HCT116 (cell line): ENCODE measurements at regions not wholly inside any gene's neighbourhood (a gene's known extent, or its start where the extent isn't known, plus 50 kb on each side); places are given as distances from the start of the nearest gene placed in this dataset.

Experiments
- ATAC-seq: fragments of 200-7000 bp; cut with Tn5 transposase; 2 replicates; pipeline ENCODE4 v1.9.1; 2020; ENCODE audit warnings: mild to moderate bottlenecking, moderate library complexity
- BruUV-seq: library from RNA; stranded (reverse); fragments of 400-500 nt; replicated peaks from 2 replicates; lab custom pipeline; 2021; lab: Mats Ljungman, UMichigan
- CTCF ChIA-PET: fragments of 300-600 bp; sonication (Branson Sonifier 250); formaldehyde crosslinking; loops from one replicate; lab custom pipeline; 2021; ENCODE audit warnings: antibody characterized with exemption; lab: Charles Lee
- POLR2A ChIA-PET: fragments of 300-600, 350-600 bp; sonication (Branson Sonifier 250); formaldehyde crosslinking; loops from one replicate; lab custom pipeline; 2021; ENCODE audit warnings: antibody characterized with exemption; lab: Charles Lee
- RAD21 ChIA-PET, 2 experiments: fragments of 300-600 bp; sonication (Branson Sonifier 250); formaldehyde crosslinking; loops; one replicate each; lab custom pipeline; 2023; ENCODE audit warnings: low total read pairs in 2 of 2; ENCODE audit not compliant: uncharacterized antibody in 2 of 2, unreplicated experiment in 2 of 2, low non-redundant PET in 1 of 2; lab: Charles Lee
- DNase-seq: peaks from one replicate; pipeline ENCODE4 v3.0.0-alpha.2; 2010; ENCODE audit warnings: low read depth, low spot score
- H2AFZ ChIP-seq: fragments of 200-600 bp; shearing (Covaris generic), sonication (generic); 2 replicates; pipeline ENCODE4 v1.6.1; 2017; ENCODE audit warnings: low read depth, mixed run types, mixed read lengths, antibody characterized with exemption, low read length; ENCODE audit not compliant: poor library complexity, severe bottlenecking
- H3K27ac ChIP-seq: 2 replicates; pipeline ENCODE4 v1.5.1; 2012; ENCODE audit warnings: low read depth, low read length
- H3K27me3 ChIP-seq: fragments of 200-600 bp; sonication (generic); 2 replicates; pipeline ENCODE4 v1.6.1; 2016; ENCODE audit warnings: mixed run types, low read length, mixed read lengths; ENCODE audit not compliant: insufficient read depth
- H3K36me3 ChIP-seq, 2 experiments: fragments of 200-500 bp in 1 of 2; fragments of 200-600 bp in 1 of 2; sonication (Bioruptor generic) in 1 of 2; sonication (generic) in 1 of 2; 2 replicates each; pipeline versions ENCODE4 v1.5.1 to v1.6.1; 2014 to 2016; ENCODE audit warnings: low read length in 2 of 2, inconsistent platforms in 1 of 2, mixed read lengths in 1 of 2, mixed run types in 1 of 2; ENCODE audit not compliant: insufficient read depth in 2 of 2, control insufficient read depth in 1 of 2
- H3K4me1 ChIP-seq, 2 experiments: fragments of 200-600 bp in 1 of 2; sonication (generic) in 1 of 2; 2 replicates each; pipeline versions ENCODE4 v1.5.1 to v1.6.1; 2012 to 2017; ENCODE audit warnings: low read length in 2 of 2, inconsistent platforms in 1 of 2, mild to moderate bottlenecking in 1 of 2, mixed read lengths in 1 of 2, mixed run types in 1 of 2, moderate library complexity in 1 of 2; ENCODE audit not compliant: insufficient read depth in 2 of 2, control insufficient read depth in 1 of 2
- H3K4me2 ChIP-seq: fragments of 200-600 bp; sonication (generic); 2 replicates; pipeline ENCODE4 v1.6.1; 2017; ENCODE audit warnings: mixed run types, low read length, mixed read lengths
- H3K4me3 ChIP-seq, 2 experiments: fragments of 200-600 bp in 1 of 2; sonication (generic) in 1 of 2; replicated peaks in 1 of 2; 2 replicates each; pipeline ENCODE4 v1.5.1; 2011 to 2016; ENCODE audit warnings: low read length in 2 of 2, control low read depth in 1 of 2, low read depth in 1 of 2, mild to moderate bottlenecking in 1 of 2, mixed read lengths in 1 of 2, mixed run types in 1 of 2
- H3K79me2 ChIP-seq: fragments of 200-600 bp; sonication (generic); 2 replicates; pipeline ENCODE4 v1.6.1; 2017; ENCODE audit warnings: mild to moderate bottlenecking, mixed run types, low read length, moderate library complexity, mixed read lengths; ENCODE audit not compliant: insufficient read depth
- H3K9ac ChIP-seq: fragments of 200-600 bp; sonication (generic); 2 replicates; pipeline ENCODE4 v1.6.1; 2016; ENCODE audit warnings: low read length, mixed read lengths
- H3K9me2 ChIP-seq: fragments of 200-600 bp; sonication (generic), shearing (Covaris generic); 2 replicates; pipeline ENCODE4 v1.6.1; 2017; ENCODE audit warnings: mixed run types, mild to moderate bottlenecking, moderate library complexity; ENCODE audit not compliant: insufficient read depth
- H3K9me3 ChIP-seq, 2 experiments: fragments of 200-500 bp in 1 of 2; fragments of 200-600 bp in 1 of 2; sonication (Bioruptor generic) in 1 of 2; sonication (generic) in 1 of 2; 2 replicates each; pipeline ENCODE4 v1.6.1; 2014 to 2017; ENCODE audit warnings: low read length in 2 of 2, mixed read lengths in 2 of 2, inconsistent platforms in 1 of 2, low read depth in 1 of 2, mild to moderate bottlenecking in 1 of 2, mixed run types in 1 of 2, moderate library complexity in 1 of 2; ENCODE audit not compliant: control insufficient read depth in 1 of 2, insufficient read depth in 1 of 2
- H4K20me1 ChIP-seq: fragments of 200-600 bp; sonication (generic), shearing (Covaris generic); 2 replicates; pipeline ENCODE4 v1.6.1; 2017; ENCODE audit warnings: mixed run types, mild to moderate bottlenecking, moderate library complexity; ENCODE audit not compliant: insufficient read depth
- CBX3 ChIP-seq: IDR thresholded peaks from 2 replicates; pipeline ENCODE4 v1.6.1; 2012; ENCODE audit warnings: low read depth
- CEBPB ChIP-seq: IDR thresholded peaks from 2 replicates; pipeline ENCODE4 v1.6.1; 2012; ENCODE audit warnings: low read depth
- CTCF ChIP-seq, 3 experiments: fragments of 200-600 bp in 1 of 3; sonication (generic) in 1 of 3; IDR thresholded peaks in 2 of 3; conservative IDR thresholded peaks in 1 of 3; 2 replicates each; pipeline ENCODE4 v1.5.1; 2012 to 2017; ENCODE audit warnings: low read depth in 2 of 3, low read length in 2 of 3, antibody characterized with exemption in 1 of 3, borderline replicate concordance in 1 of 3, control low read depth in 1 of 3, mild to moderate bottlenecking in 1 of 3, mixed read lengths in 1 of 3, mixed run types in 1 of 3, moderate library complexity in 1 of 3; ENCODE audit not compliant: insufficient read depth in 1 of 3
- EGR1 ChIP-seq: IDR thresholded peaks from 2 replicates; pipeline ENCODE4 v1.6.1; 2012; ENCODE audit warnings: low read depth
- ELF1 ChIP-seq: IDR thresholded peaks from 2 replicates; pipeline ENCODE4 v1.6.1; 2012; ENCODE audit warnings: low read depth, borderline replicate concordance
- EZH2phosphoT487 ChIP-seq: fragments of 200-600 bp; IDR thresholded peaks from 2 replicates; pipeline ENCODE4 v1.6.1; 2018; ENCODE audit warnings: antibody characterized with exemption, borderline replicate concordance
- FOSL1 ChIP-seq: IDR thresholded peaks from 2 replicates; pipeline ENCODE4 v1.6.1; 2012; ENCODE audit warnings: low read depth
- JUND ChIP-seq: IDR thresholded peaks from 2 replicates; pipeline ENCODE4 v1.6.1; 2012
- MAX ChIP-seq: IDR thresholded peaks from 2 replicates; pipeline ENCODE4 v1.6.1; 2012
- POLR2A ChIP-seq: IDR thresholded peaks from 2 replicates; pipeline ENCODE4 v1.7.0; 2011; ENCODE audit warnings: borderline replicate concordance; ENCODE audit not compliant: insufficient read depth, insufficient read length; ENCODE audit errors: extremely low read depth
- POLR2AphosphoS5 ChIP-seq: IDR thresholded peaks from 2 replicates; pipeline ENCODE4 v1.6.1; 2011; ENCODE audit warnings: mild to moderate bottlenecking, low read depth, low read length, moderate library complexity
- RAD21 ChIP-seq: IDR thresholded peaks from 2 replicates; pipeline ENCODE4 v1.6.1; 2012; ENCODE audit warnings: low read depth, mild to moderate bottlenecking
- REST ChIP-seq: IDR thresholded peaks from 2 replicates; pipeline ENCODE4 v1.6.1; 2012; ENCODE audit warnings: low read depth
- SIN3A ChIP-seq: IDR thresholded peaks from 2 replicates; pipeline ENCODE4 v1.6.1; 2012; ENCODE audit warnings: low read depth
- SP1 ChIP-seq: IDR thresholded peaks from 2 replicates; pipeline ENCODE4 v1.6.1; 2012; ENCODE audit warnings: low read depth
- TCF7L2 ChIP-seq: IDR thresholded peaks from 2 replicates; pipeline ENCODE4 v1.7.0; 2011; ENCODE audit warnings: borderline replicate concordance, inconsistent platforms; ENCODE audit not compliant: insufficient read depth, insufficient read length; ENCODE audit errors: extremely low read depth
- YY1 ChIP-seq: IDR thresholded peaks from 2 replicates; pipeline ENCODE4 v1.6.1; 2011; ENCODE audit warnings: low read length, low read depth, moderate library complexity, mild to moderate bottlenecking; ENCODE audit not compliant: insufficient replicate concordance; ENCODE audit errors: extremely low read depth
- ZFX ChIP-seq: fragments of 450-650 bp; IDR thresholded peaks from 2 replicates; pipeline ENCODE4 v1.6.1; 2017
- ZNF274 ChIP-seq: fragments of 200-500 bp; sonication (Bioruptor generic); IDR thresholded peaks from 2 replicates; pipeline ENCODE4 v1.6.1; 2014; ENCODE audit warnings: mild to moderate bottlenecking, low read depth, low read length, inconsistent platforms
- intact Hi-C: fragments of 100-400 bp; cut with micrococcal nuclease; formaldehyde crosslinking; loops from 2 replicates; pipeline ENCODE4 v1.10.0; 2022
- TF ChIP-seq, protein P1 (sequence below): IDR thresholded peaks from 2 replicates; pipeline ENCODE4 v1.6.1; 2011; ENCODE audit warnings: mild to moderate bottlenecking, low read length, moderate library complexity; ENCODE audit not compliant: insufficient replicate concordance; ENCODE audit errors: extremely low read depth

- Histone ChIP-seq H3K36me3 (no peaks in the 10 kb centered on the region), H3K27ac (no peak overlapping the region), H3K9ac (no peak overlapping the region), H3K79me2 (no peaks in the 10 kb centered on the region), H2AFZ (no peak overlapping the region), H3K9me3 (no peaks in the 10 kb centered on the region), H3K4me3 (no peak overlapping the region), H3K4me1 (peaks cover 7 to 17% of the 10 kb centered on the region in 2 experiments; a peak in 2 of 4 replicates), H3K4me2 (no peak overlapping the region), H4K20me1 (no peaks in the 10 kb centered on the region), H3K27me3 (no peaks in the 10 kb centered on the region), H3K9me2 (no peaks in the 10 kb centered on the region)
- CTCF ChIA-PET, result interaction anchor here (3.9 kb wide), 1 partner anchor 120 kb away, joined by 30 read pairs; no protein-coding TSS in a partner anchor
- POLR2A ChIA-PET, result no interaction called here
- no peak for ATAC-seq
- RAD21 ChIA-PET, result no interaction called here
- no peak for DNase-seq
- no TSS peak for BruUV-seq
- intact Hi-C loops, result no loop called here
- TF ChIP-seq CTCF (IDR thresholded peaks at IDR 0.05 in 2 of 3, conservative IDR thresholded peaks at IDR 0.05 in 1 of 3; ENCODE audit: borderline replicate concordance in 1 of 3, insufficient read depth in 1 of 3, low read depth in 2 of 3, low read length in 2 of 3), result no peak
- TF ChIP-seq JUND, result no peak
- no peak for TF ChIP-seq POLR2AphosphoS5
- TF ChIP-seq POLR2A, result no peak
- TF ChIP-seq, protein P1, sequence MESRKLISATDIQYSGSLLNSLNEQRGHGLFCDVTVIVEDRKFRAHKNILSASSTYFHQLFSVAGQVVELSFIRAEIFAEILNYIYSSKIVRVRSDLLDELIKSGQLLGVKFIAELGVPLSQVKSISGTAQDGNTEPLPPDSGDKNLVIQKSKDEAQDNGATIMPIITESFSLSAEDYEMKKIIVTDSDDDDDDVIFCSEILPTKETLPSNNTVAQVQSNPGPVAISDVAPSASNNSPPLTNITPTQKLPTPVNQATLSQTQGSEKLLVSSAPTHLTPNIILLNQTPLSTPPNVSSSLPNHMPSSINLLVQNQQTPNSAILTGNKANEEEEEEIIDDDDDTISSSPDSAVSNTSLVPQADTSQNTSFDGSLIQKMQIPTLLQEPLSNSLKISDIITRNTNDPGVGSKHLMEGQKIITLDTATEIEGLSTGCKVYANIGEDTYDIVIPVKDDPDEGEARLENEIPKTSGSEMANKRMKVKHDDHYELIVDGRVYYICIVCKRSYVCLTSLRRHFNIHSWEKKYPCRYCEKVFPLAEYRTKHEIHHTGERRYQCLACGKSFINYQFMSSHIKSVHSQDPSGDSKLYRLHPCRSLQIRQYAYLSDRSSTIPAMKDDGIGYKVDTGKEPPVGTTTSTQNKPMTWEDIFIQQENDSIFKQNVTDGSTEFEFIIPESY, result no peak
- no peak for TF ChIP-seq SIN3A
- no peak for TF ChIP-seq REST
- no peak for TF ChIP-seq ZNF274
- no peak for TF ChIP-seq CBX3
- no peak for TF ChIP-seq ELF1
- no peak for TF ChIP-seq SP1
- no peak for TF ChIP-seq ZFX
- no peak for TF ChIP-seq YY1
- TF ChIP-seq RAD21, result no peak
- TF ChIP-seq FOSL1, result no peak
- no peak for TF ChIP-seq EGR1
- no peak for TF ChIP-seq TCF7L2
- no peak for TF ChIP-seq EZH2phosphoT487
- TF ChIP-seq MAX, result no peak
- TF ChIP-seq CEBPB, result no peak
Observed at GRCh38 chr21:31460980-31461379, 116.9 kb upstream of the TIAM1 start.
